K562 (cell line): ENCODE measurements at regions not wholly inside any gene's neighbourhood (a gene's known extent, or its start where the extent isn't known, plus 50 kb on each side); places are given as distances from the start of the nearest gene placed in this dataset.

Experiments
- ATAC-seq: fragments of 200-7000 bp; cut with Tn5 transposase; 3 replicates; pipeline ENCODE4 v1.9.1; 2020; ENCODE audit warnings: moderate library complexity
- BruUV-seq: library from RNA; stranded (reverse); fragments of 400-500 nt; replicated peaks from 2 replicates; lab custom pipeline; 2021; lab: Mats Ljungman, UMichigan
- CTCF ChIA-PET: fragments of 300-600 bp; formaldehyde crosslinking; extraction: SDS; loops from one replicate; lab custom pipeline; 2021; ENCODE audit warnings: low intra/inter-chr PET ratio; lab: Yijun Ruan, JAX
- POLR2A ChIA-PET: fragments of 300-600, 350-650 bp; sonication (Branson Sonifier 250); formaldehyde crosslinking; extraction: SDS; loops from one replicate; lab custom pipeline; 2021; ENCODE audit warnings: antibody characterized with exemption, inconsistent platforms; lab: Yijun Ruan, JAX
- DNase-seq, 4 experiments: peaks; one replicate each; pipeline versions ENCODE4 v3.0.0 to v3.0.0-alpha.2; 2011 to 2018; ENCODE audit warnings: low spot score in 3 of 4, mixed read lengths in 3 of 4; ENCODE audit errors: extremely low read depth in 1 of 4
- FAIRE-seq: peaks from 2 replicates; lab custom pipeline; 2011; peaks lifted over from hg19 to GRCh38; lab: Jason Lieb, UNC
- H2AFZ ChIP-seq: 2 replicates; pipeline ENCODE4 v1.6.0; 2011; ENCODE audit warnings: low read depth, low read length, control low read depth, inconsistent platforms
- H3K27ac ChIP-seq: fragments of 200-600 bp; 3 replicates; pipeline ENCODE4 v1.8.0; 2011; ENCODE audit warnings: low read depth, mild to moderate bottlenecking, control low read depth, inconsistent platforms, low read length, moderate library complexity, mixed read lengths; ENCODE audit errors: extremely low read depth
- H3K27me3 ChIP-seq, 2 experiments: fragments of 300-600 bp in 1 of 2; 2 replicates in 1 of 2; 3 replicates in 1 of 2; pipeline versions ENCODE4 v1.6.0 to v1.8.0; 2011; ENCODE audit warnings: inconsistent platforms in 2 of 2, low read length in 2 of 2, mild to moderate bottlenecking in 1 of 2, mixed read lengths in 1 of 2, moderate library complexity in 1 of 2; ENCODE audit not compliant: control insufficient read depth in 2 of 2, insufficient read depth in 2 of 2
- H3K36me3 ChIP-seq: fragments of 300-600 bp; 3 replicates; pipeline ENCODE4 v1.8.0; 2011; ENCODE audit warnings: mild to moderate bottlenecking, low read length, inconsistent platforms; ENCODE audit not compliant: control insufficient read depth, insufficient read depth
- H3K4me1 ChIP-seq, 2 experiments: fragments of 200-600 bp in 1 of 2; replicated peaks in 1 of 2; 2 replicates in 1 of 2; 3 replicates in 1 of 2; pipeline versions ENCODE4 v1.5.1 to v1.8.0; 2011; ENCODE audit warnings: inconsistent platforms in 2 of 2, low read length in 2 of 2, mild to moderate bottlenecking in 1 of 2, mixed read lengths in 1 of 2, moderate library complexity in 1 of 2; ENCODE audit not compliant: control insufficient read depth in 2 of 2, insufficient read depth in 2 of 2
- H3K4me2 ChIP-seq: 2 replicates; pipeline ENCODE4 v1.6.1; 2011; ENCODE audit warnings: low read length, control low read depth, inconsistent platforms, mixed read lengths; ENCODE audit not compliant: insufficient read depth
- H3K4me3 ChIP-seq: fragments of 200-600 bp; sonication (generic), shearing (Covaris generic); 2 replicates; pipeline ENCODE4 v1.5.1; 2016; ENCODE audit warnings: control low read depth, inconsistent platforms
- H3K79me2 ChIP-seq: fragments of 200-600 bp; 3 replicates; pipeline ENCODE4 v1.8.0; 2011; ENCODE audit warnings: low read length, inconsistent platforms; ENCODE audit not compliant: control insufficient read depth, insufficient read depth
- H3K9ac ChIP-seq, 2 experiments: 2 replicates each; pipeline versions ENCODE4 v1.6.0 to v1.6.1; 2011; ENCODE audit warnings: low read depth in 2 of 2, low read length in 2 of 2, control low read depth in 1 of 2, inconsistent platforms in 1 of 2, mild to moderate bottlenecking in 1 of 2, mixed read lengths in 1 of 2; ENCODE audit not compliant: insufficient read depth in 1 of 2
- H3K9me1 ChIP-seq: one replicate; pipeline ENCODE4 v1.6.0; 2011; ENCODE audit warnings: inconsistent platforms, mild to moderate bottlenecking, low read length, moderate library complexity; ENCODE audit not compliant: control insufficient read depth, insufficient read depth
- H3K9me3 ChIP-seq: replicated peaks from 2 replicates; pipeline ENCODE4 v1.5.1; 2011; ENCODE audit warnings: low read depth, low read length, inconsistent platforms; ENCODE audit not compliant: control insufficient read depth, insufficient read depth
- H4K20me1 ChIP-seq: replicated peaks from 2 replicates; pipeline ENCODE4 v1.6.1; 2011; ENCODE audit warnings: low read length, inconsistent platforms, mixed read lengths; ENCODE audit not compliant: control insufficient read depth, insufficient read depth
- ADNP ChIP-seq: fragments of 200-800 bp; sonication (Bioruptor generic); IDR thresholded peaks from 2 replicates; pipeline ENCODE4 v1.6.1; 2016; ENCODE audit warnings: missing genetic modification characterization, missing compliant biosample characterization
- BRF2 ChIP-seq: IDR thresholded peaks from 3 replicates; pipeline ENCODE4 v1.6.1; 2011; ENCODE audit warnings: borderline replicate concordance, mild to moderate bottlenecking; ENCODE audit not compliant: insufficient read length, insufficient read depth
- CHCHD3 ChIP-seq: fragments of 250-450 bp; sonication (Bioruptor Pico); IDR thresholded peaks from 2 replicates; pipeline ENCODE4 v2.1.2; 2022; ENCODE audit warnings: mild to moderate bottlenecking
- ESRRA ChIP-seq: fragments of 450-650 bp; IDR thresholded peaks from 2 replicates; pipeline ENCODE4 v1.6.1; 2014; ENCODE audit warnings: low read depth, mild to moderate bottlenecking, moderate library complexity, borderline replicate concordance
- ESRRB ChIP-seq: fragments of 250-450 bp; sonication (Bioruptor Pico); IDR thresholded peaks from 2 replicates; pipeline ENCODE4 v1.5.0; 2020; ENCODE audit warnings: mild to moderate bottlenecking, moderate library complexity, borderline replicate concordance
- ETV5 ChIP-seq: sonication (generic); formaldehyde crosslinking; IDR thresholded peaks from 2 replicates; pipeline ENCODE4 v1.4.0; 2020; ENCODE audit warnings: low read depth, mild to moderate bottlenecking, missing genetic modification reagents
- MEIS2 ChIP-seq: fragments of 450-650 bp; IDR thresholded peaks from 2 replicates; pipeline ENCODE4 v1.6.1; 2014; ENCODE audit warnings: mild to moderate bottlenecking; ENCODE audit not compliant: partially characterized antibody
- MYNN ChIP-seq, 2 experiments: sonication (generic); formaldehyde crosslinking in 1 of 2; IDR thresholded peaks; 2 replicates each; pipeline versions ENCODE4 v1.5.0 to v1.6.1; 2016 to 2020; ENCODE audit warnings: antibody characterized with exemption in 1 of 2, missing genetic modification reagents in 1 of 2
- NEUROD1 ChIP-seq: fragments of 150-350 bp; IDR thresholded peaks from 2 replicates; pipeline ENCODE4 v1.6.1; 2014; ENCODE audit warnings: borderline replicate concordance, low read length, low read depth; ENCODE audit not compliant: partially characterized antibody
- PATZ1 ChIP-seq: fragments of 250-450 bp; sonication (Bioruptor Pico); IDR thresholded peaks from 2 replicates; pipeline ENCODE4 v1.5.0; 2020; ENCODE audit warnings: mild to moderate bottlenecking, borderline replicate concordance
- RBM25 ChIP-seq: fragments of 200-400 bp; formaldehyde crosslinking; IDR thresholded peaks from 2 replicates; pipeline ENCODE4 v1.6.1; 2018; ENCODE audit warnings: low read length, low read depth, moderate library complexity; ENCODE audit not compliant: severe bottlenecking
- SP2 ChIP-seq: IDR thresholded peaks from 2 replicates; pipeline ENCODE4 v1.6.1; 2011; ENCODE audit warnings: mild to moderate bottlenecking, low read depth, low read length, moderate library complexity; ENCODE audit not compliant: poor library complexity, severe bottlenecking; ENCODE audit errors: extremely low read depth
- SREBF1 ChIP-seq: fragments of 150-350 bp; IDR thresholded peaks from 2 replicates; pipeline ENCODE4 v1.6.1; 2014; ENCODE audit warnings: antibody characterized with exemption, low read depth, low read length, borderline replicate concordance
- TAF15 ChIP-seq: fragments of 200-400 bp; formaldehyde crosslinking; IDR thresholded peaks from 2 replicates; pipeline ENCODE4 v1.6.1; 2017; ENCODE audit warnings: mild to moderate bottlenecking, low read depth, low read length, moderate library complexity
- TCF3 ChIP-seq: sonication (generic); formaldehyde crosslinking; IDR thresholded peaks from 2 replicates; pipeline ENCODE4 v1.4.0; 2020; ENCODE audit warnings: mild to moderate bottlenecking, missing genetic modification reagents
- TFAM ChIP-seq: fragments of 250-450 bp; sonication (Bioruptor Pico); conservative IDR thresholded peaks from 2 replicates; pipeline ENCODE4 v1.5.0; 2021; ENCODE audit warnings: mild to moderate bottlenecking, moderate library complexity
- U2AF1 ChIP-seq: fragments of 200-400 bp; formaldehyde crosslinking; optimal IDR thresholded peaks from 2 replicates; pipeline ENCODE3; 2017; ENCODE audit warnings: mild to moderate bottlenecking, low read depth, low read length, moderate library complexity
- WHSC1 ChIP-seq: IDR thresholded peaks from one replicate; pipeline ENCODE4 v1.6.1; 2012; ENCODE audit warnings: low read length, control low read depth, inconsistent platforms
- ZBED1 ChIP-seq: IDR thresholded peaks from 2 replicates; pipeline ENCODE4 v1.6.1; 2014
- ZSCAN32 ChIP-seq: fragments of 450-650 bp; formaldehyde crosslinking; IDR thresholded peaks from 2 replicates; pipeline ENCODE4 v1.4.0; 2020; ENCODE audit warnings: mild to moderate bottlenecking, moderate library complexity
- WGBS: fragments of 100-300 bp; shearing (Covaris generic); methylation state at CpG from one replicate; pipeline ENCODE4 v1.1.6; 2016; ENCODE audit warnings: low coverage, mixed read lengths; ENCODE audit not compliant: insufficient coverage; ENCODE audit errors: missing lambda C conversion rate; 5-methylcytosine and 5-hydroxymethylcytosine counted together
- in situ Hi-C: fragments of 300-500 bp; cut with MboI; formaldehyde crosslinking; loops from 4 replicates; pipeline ENCODE4 v1.15.0; 2018; ENCODE audit warnings: inconsistent platforms, mixed read lengths
- intact Hi-C: fragments of 100-400 bp; cut with micrococcal nuclease; formaldehyde crosslinking; loops from 2 replicates; pipeline ENCODE4 v1.14.2; 2022

GRCh38 chr17:79186406-79186805, 111.8 kb downstream of the ENGASE start:
- no peak for FAIRE-seq
- Histone ChIP-seq H3K27me3 (peaks cover 0 to 65% of the 10 kb centered on the region in 2 experiments; a peak in 4 of 5 replicates), H4K20me1 (0 out of 2 replicates have a peak, but pooled peaks cover 7% of the 10 kb centered on the region), H3K9ac (no peak overlapping the region), H3K9me3 (no peaks in the 10 kb centered on the region), H3K36me3 (no peaks in the 10 kb centered on the region), H3K4me3 (no peak overlapping the region), H3K4me2 (no peak overlapping the region), H3K27ac (no peak overlapping the region), H3K9me1 (no peaks in the 10 kb centered on the region), H3K79me2 (no peaks in the 10 kb centered on the region), H3K4me1 (peaks cover 0 to 6% of the 10 kb centered on the region in 2 experiments; a peak in 2 of 5 replicates), H2AFZ (no peak overlapping the region)
- POLR2A ChIA-PET = interaction anchor here (1.0 to 1.1 kb wide), 2 partner anchors 13 to 27 kb away, joined by 3 to 4 read pairs; no protein-coding TSS in a partner anchor
- BruUV-seq = no TSS peak
- 1% methylated on average over 6 of the region's 10 CpGs for WGBS
- no peak for TF ChIP-seq ETV5
- TF ChIP-seq ESRRA = no peak
- TF ChIP-seq U2AF1 = no peak
- no peak for TF ChIP-seq RBM25
- no peak for TF ChIP-seq NEUROD1
- no peak for TF ChIP-seq ADNP (tag)
- no peak for TF ChIP-seq MEIS2
- TF ChIP-seq SP2 = no peak
- TF ChIP-seq TCF3 (CRISPR knock-in tag) = no peak
- TF ChIP-seq MYNN (IDR thresholded peaks at IDR 0.05) = no peak
- TF ChIP-seq MYNN (CRISPR knock-in tag; IDR thresholded peaks at IDR 0.05) = no peak
- no peak for TF ChIP-seq WHSC1
- no peak for TF ChIP-seq PATZ1
- no peak for TF ChIP-seq TAF15
- no peak for TF ChIP-seq CHCHD3 (CRISPR knock-in tag)
- TF ChIP-seq SREBF1 = no peak
- no peak for TF ChIP-seq BRF2
- TF ChIP-seq ZSCAN32 (CRISPR knock-in tag) = no peak
- TF ChIP-seq ESRRB (CRISPR knock-in tag) = no peak
- TF ChIP-seq TFAM (CRISPR knock-in tag) = no peak
- TF ChIP-seq ZBED1 = no peak
- intact Hi-C loops (no loop called here), in situ Hi-C loops (loop anchor here (5.0 kb wide), 1 partner anchor 206 kb away; no protein-coding TSS in a partner anchor)
- no peak for ATAC-seq
- CTCF ChIA-PET = interaction anchor here (0.7 to 1.3 kb wide), 2 partner anchors 205 to 207 kb away, joined by 3 read pairs; no protein-coding TSS in a partner anchor
- DNase-seq = no peak
